GM12864 (cell line): ENCODE measurements at regions not wholly inside any gene's neighbourhood (a gene's known extent, or its start where the extent isn't known, plus 50 kb on each side); places are given as distances from the start of the nearest gene placed in this dataset.
"Not testable (repeated sequence)": the region's sequence is repeated elsewhere in the genome, so short reads cannot be mapped to it uniquely, and the experiment has no call there.

Experiments
- DNase-seq: peaks from one replicate; pipeline ENCODE4 v3.0.0-alpha.2; 2011; ENCODE audit warnings: low read depth
- H3K4me3 ChIP-seq: 2 replicates; pipeline ENCODE4 v1.5.1; 2011; ENCODE audit warnings: mild to moderate bottlenecking, low read depth, low read length, control low read depth
- CTCF ChIP-seq: IDR thresholded peaks from 2 replicates; pipeline ENCODE4 v1.5.1; 2011; ENCODE audit warnings: low read depth, mild to moderate bottlenecking, moderate library complexity, low read length, control low read depth, inconsistent platforms; ENCODE audit errors: missing control alignments

GRCh38 chr4:33802578-33802977, 2441.7 kb downstream of the ARAP2 start:
- no peak for DNase-seq
- no peak for TF ChIP-seq CTCF
- no peak overlapping the region for H3K4me3 ChIP-seq

DNA sequence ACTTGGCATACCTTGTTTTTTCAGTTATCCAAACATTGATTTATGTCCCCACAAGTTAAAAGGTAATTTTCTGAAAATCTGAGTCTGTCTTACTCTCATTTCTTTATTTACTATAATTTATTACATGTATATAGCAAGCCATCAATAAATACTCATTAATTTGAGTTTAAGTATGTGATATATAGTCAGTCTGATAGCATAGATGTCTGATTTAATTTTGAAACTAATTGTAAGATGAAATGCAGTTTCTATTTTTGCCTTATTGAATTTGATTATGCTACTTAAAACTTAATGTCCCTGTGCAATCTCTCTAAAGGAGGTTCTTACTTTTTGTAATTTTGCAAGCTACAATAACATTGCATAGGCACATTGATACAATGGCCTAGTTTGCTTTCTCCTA, 2418.6 kb downstream of the ARAP2 start:
- no peak for DNase-seq
- H3K4me3 ChIP-seq, result no peak overlapping the region
- TF ChIP-seq CTCF, result no peak

GRCh38 chr4:33829356-33829755, 2415.0 kb downstream of the ARAP2 start:
- DNase-seq, H3K4me3 ChIP-seq: not testable (repeated sequence)

- no peak for DNase-seq
- H3K4me3 ChIP-seq, result no peak overlapping the region
- TF ChIP-seq CTCF, result no peak
Measured at GRCh38 chr4:33831442-33832066, 2412.8 kb downstream of the ARAP2 start.

- not testable (repeated sequence) for DNase-seq, H3K4me3 ChIP-seq
Measured at GRCh38 chr4:33835764-33836163, 2408.6 kb downstream of the ARAP2 start.

GRCh38 chr4:33837043-33837838, 2407.1 kb downstream of the ARAP2 start:
- no peak overlapping the region for H3K4me3 ChIP-seq
- DNase-seq, result no peak
- TF ChIP-seq CTCF, result no peak

GRCh38 chr4:33841120-33841519, 2403.2 kb downstream of the ARAP2 start:
- no peak for DNase-seq
- TF ChIP-seq CTCF, result no peak
- H3K4me3 ChIP-seq, result no peak overlapping the region

- TF ChIP-seq CTCF, result no peak
- no peak for DNase-seq
- no peak overlapping the region for H3K4me3 ChIP-seq
Measured at GRCh38 chr4:33850371-33850902, 2393.9 kb downstream of the ARAP2 start.

- H3K4me3 ChIP-seq, DNase-seq: not testable (repeated sequence)
Measured at GRCh38 chr4:33853670-33854069, 2390.6 kb downstream of the ARAP2 start.
